ENCODE measurements at regions not wholly inside any gene's neighbourhood (a gene's known extent, or its start where the extent isn't known, plus 50 kb on each side); places are given as distances from the start of the nearest gene placed in this dataset.
"Not testable (repeated sequence)": the region's sequence is repeated elsewhere in the genome, so short reads cannot be mapped to it uniquely, and the experiment has no call there.

- TF ChIP-seq CTCF (IDR thresholded peaks at IDR 0.05): no peak
- intact Hi-C loops (cut with DNase I): no loop called here
- no peaks in the 10 kb centered on the region for H3K4me1 ChIP-seq
- no peak overlapping the region for H3K4me3 ChIP-seq
- H3K36me3 ChIP-seq (ENCODE audit: insufficient read depth in 1 of 2, low read depth in 1 of 2): no peaks in the 10 kb centered on the region
- ATAC-seq: no peak
- no peak for DNase-seq
- peaks cover 5% of the 10 kb centered on the region for H3K9me3 ChIP-seq
- WGBS, 3 donors: 53 to 68% (median 62%) methylated on average over 2 of the region's 2 CpGs
- H3K27ac ChIP-seq: no peak overlapping the region
- H3K27me3 ChIP-seq (ENCODE audit: insufficient read depth in 3 of 3, low read length in 2 of 3): no peaks in the 10 kb centered on the region
These were observed 457.4 kb upstream of the NUDT12 start for GRCh38 chr5:104019956-104020355.

- no peak overlapping the region for H3K27ac ChIP-seq
- no peak for ATAC-seq
These were observed 455.7 kb upstream of the NUDT12 start for GRCh38 chr5:104018299-104018698.

GRCh38 chr5:104016646-104017045 lies 454.1 kb upstream of the NUDT12 start:
- 83 to 86% (median 84%) methylated on average over 3 of the region's 3 CpGs for WGBS, 3 donors
- TF ChIP-seq CTCF (IDR thresholded peaks at IDR 0.05): no peak
- H3K27ac ChIP-seq: no peak overlapping the region
- no peaks in the 10 kb centered on the region for H3K4me1 ChIP-seq
- ATAC-seq (no peak), DNase-seq (no peak)
- H3K27me3 ChIP-seq (ENCODE audit: insufficient read depth in 3 of 3, low read length in 2 of 3): no peaks in the 10 kb centered on the region
- intact Hi-C loops (cut with DNase I): no loop called here
- no peaks in the 10 kb centered on the region for H3K36me3 ChIP-seq (ENCODE audit: insufficient read depth in 1 of 2, low read depth in 1 of 2)
- peaks cover 5% of the 10 kb centered on the region for H3K9me3 ChIP-seq
- no peak overlapping the region for H3K4me3 ChIP-seq

More at GRCh38 chr5:104018299-104018698, 455.7 kb upstream of the NUDT12 start:
- intact Hi-C loops (cut with DNase I): no loop called here
- no peak for TF ChIP-seq CTCF (IDR thresholded peaks at IDR 0.05)
- Histone ChIP-seq H3K36me3 (ENCODE audit: insufficient read depth in 1 of 2, low read depth in 1 of 2) (no peaks in the 10 kb centered on the region), H3K4me3 (no peak overlapping the region), H3K27me3 (ENCODE audit: insufficient read depth in 3 of 3, low read length in 2 of 3) (no peaks in the 10 kb centered on the region), H3K4me1 (no peaks in the 10 kb centered on the region), H3K9me3 (peaks cover 5% of the 10 kb centered on the region)
- no peak for DNase-seq

GRCh38 chr5:104015765-104016164 lies 453.2 kb upstream of the NUDT12 start:
- H3K4me3 ChIP-seq: no peak overlapping the region

GRCh38 chr5:104002783-104003182 lies 440.2 kb upstream of the NUDT12 start:
- H3K4me1 ChIP-seq; H3K36me3 ChIP-seq (ENCODE audit: insufficient read depth in 1 of 2, low read depth in 1 of 2); DNase-seq; H3K27ac ChIP-seq; H3K27me3 ChIP-seq (ENCODE audit: insufficient read depth in 3 of 3, low read length in 2 of 3); H3K9me3 ChIP-seq; ATAC-seq; intact Hi-C loops (cut with DNase I); H3K4me3 ChIP-seq: not testable (repeated sequence)
- WGBS, 3 donors: 83 to 91% (median 90%) methylated on average over 4 of the region's 4 CpGs

More at GRCh38 chr5:104015765-104016164, 453.2 kb upstream of the NUDT12 start:
- no peak for TF ChIP-seq CTCF (IDR thresholded peaks at IDR 0.05)
- H3K36me3 ChIP-seq (ENCODE audit: insufficient read depth in 1 of 2, low read depth in 1 of 2): no peaks in the 10 kb centered on the region
- ATAC-seq (no peak), DNase-seq (no peak)
- peaks cover 5% of the 10 kb centered on the region for H3K9me3 ChIP-seq
- no peaks in the 10 kb centered on the region for H3K27me3 ChIP-seq (ENCODE audit: insufficient read depth in 3 of 3, low read length in 2 of 3)
- no peaks in the 10 kb centered on the region for H3K4me1 ChIP-seq
- 85 to 89% (median 87%) methylated on average over 2 of the region's 2 CpGs for WGBS, 3 donors
- no peak overlapping the region for H3K27ac ChIP-seq
- intact Hi-C loops (cut with DNase I): no loop called here
